ENCODE measurements at regions not wholly inside any gene's neighbourhood (a gene's known extent, or its start where the extent isn't known, plus 50 kb on each side); places are given as distances from the start of the nearest gene placed in this dataset.

DNA sequence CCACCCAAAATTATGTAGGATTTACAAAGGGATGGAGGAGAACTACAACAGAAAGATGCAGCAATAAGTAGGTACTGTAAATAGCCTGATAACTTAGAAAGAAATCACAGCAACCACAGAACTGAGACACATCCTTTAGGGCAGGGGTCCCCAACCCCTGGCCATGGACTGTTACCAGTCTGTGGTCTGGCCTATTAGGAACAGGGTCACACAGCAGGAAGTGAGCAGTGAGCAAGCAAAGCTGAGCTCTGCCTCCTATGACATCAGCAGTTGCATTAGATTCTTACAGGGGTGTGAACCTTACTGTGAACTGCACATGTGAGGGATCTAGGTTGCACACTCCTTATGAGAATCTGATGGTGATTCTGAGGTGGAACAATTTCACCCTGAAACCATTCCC lies 997.6 kb downstream of the DIAPH3 start:
- Histone ChIP-seq H3K9me3 (no peaks in the 10 kb centered on the region), H3F3A (replicated peaks; ENCODE audit: insufficient read depth) (no peaks in the 10 kb centered on the region), H3K9me2 (no peaks in the 10 kb centered on the region), H3K36me3 (replicated peaks in 1 of 2; ENCODE audit: control insufficient read depth in 1 of 2, insufficient read depth in 2 of 2, low read length in 1 of 2) (no peaks in the 10 kb centered on the region), H3K27me3 (ENCODE audit: insufficient read depth) (no peaks in the 10 kb centered on the region), H2AFZ (ENCODE audit: low read depth) (no peak overlapping the region), H3K4me1 (ENCODE audit: control insufficient read depth in 1 of 2, insufficient read depth in 2 of 2, low read depth in 1 of 2, low read length in 1 of 2) (no peaks in the 10 kb centered on the region; a peak in 1 of 4 replicates), H3K9ac (no peak overlapping the region), H3K27ac (ENCODE audit: low read depth in 2 of 2, low read length in 1 of 2) (no peak overlapping the region), H4K20me1 (ENCODE audit: insufficient read depth) (no peaks in the 10 kb centered on the region), H3K4me3 (ENCODE audit: low read depth in 2 of 2, low read length in 1 of 2) (no peak overlapping the region), H3K79me2 (ENCODE audit: insufficient read depth) (no peaks in the 10 kb centered on the region), H3K4me2 (no peak overlapping the region)
- no peak for TF ChIP-seq TAF1 (IDR thresholded peaks at IDR 0.05; ENCODE audit: borderline replicate concordance, low read depth, low read length)
- no peak for TF ChIP-seq TEAD4 (IDR thresholded peaks at IDR 0.05; ENCODE audit: borderline replicate concordance, insufficient read depth)
- ChIA-PET POLR2A (no interaction called here), CTCF (no interaction called here)
- no peak for DNase-seq

DNA sequence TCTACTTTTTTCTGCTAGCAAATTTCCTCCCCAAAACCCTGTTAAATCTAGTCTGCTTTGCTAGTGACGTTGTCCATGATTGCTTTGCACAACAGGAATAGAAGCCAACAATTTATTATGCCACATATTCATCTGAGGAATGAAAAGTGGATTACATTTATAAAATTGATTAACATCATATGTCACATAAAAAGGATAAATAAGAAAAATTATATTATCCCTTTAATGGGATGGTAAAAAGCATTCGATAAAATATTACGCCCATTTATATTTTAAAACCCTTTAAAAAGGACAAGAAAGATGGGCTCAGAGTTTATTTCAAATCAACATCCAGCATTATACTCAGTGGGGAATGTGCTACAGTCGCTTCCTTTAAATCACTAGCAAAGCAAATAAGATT lies 991.7 kb downstream of the DIAPH3 start:
- CTCF ChIA-PET: no interaction called here
- Histone ChIP-seq H3K4me1 (ENCODE audit: control insufficient read depth in 1 of 2, insufficient read depth in 2 of 2, low read depth in 1 of 2, low read length in 1 of 2) (peaks cover 0 to 4% of the 10 kb centered on the region in 2 experiments; a peak in 2 of 4 replicates), H3K4me3 (ENCODE audit: low read depth in 2 of 2, low read length in 1 of 2) (no peak overlapping the region), H3K79me2 (ENCODE audit: insufficient read depth) (no peaks in the 10 kb centered on the region), H3K36me3 (replicated peaks in 1 of 2; ENCODE audit: control insufficient read depth in 1 of 2, insufficient read depth in 2 of 2, low read length in 1 of 2) (no peaks in the 10 kb centered on the region), H4K20me1 (ENCODE audit: insufficient read depth) (no peaks in the 10 kb centered on the region), H3K9ac (no peak overlapping the region), H3K27me3 (ENCODE audit: insufficient read depth) (no peaks in the 10 kb centered on the region), H2AFZ (ENCODE audit: low read depth) (no peak overlapping the region), H3K9me2 (no peaks in the 10 kb centered on the region), H3K27ac (ENCODE audit: low read depth in 2 of 2, low read length in 1 of 2) (no peak overlapping the region), H3K9me3 (no peaks in the 10 kb centered on the region), H3F3A (replicated peaks; ENCODE audit: insufficient read depth) (no peaks in the 10 kb centered on the region), H3K4me2 (no peak overlapping the region)
- POLR2A ChIA-PET: no interaction called here
- no peak for DNase-seq
- no peak for TF ChIP-seq SIN3A (IDR thresholded peaks at IDR 0.05; ENCODE audit: borderline replicate concordance, low read depth, low read length)
- TF ChIP-seq, protein P1, sequence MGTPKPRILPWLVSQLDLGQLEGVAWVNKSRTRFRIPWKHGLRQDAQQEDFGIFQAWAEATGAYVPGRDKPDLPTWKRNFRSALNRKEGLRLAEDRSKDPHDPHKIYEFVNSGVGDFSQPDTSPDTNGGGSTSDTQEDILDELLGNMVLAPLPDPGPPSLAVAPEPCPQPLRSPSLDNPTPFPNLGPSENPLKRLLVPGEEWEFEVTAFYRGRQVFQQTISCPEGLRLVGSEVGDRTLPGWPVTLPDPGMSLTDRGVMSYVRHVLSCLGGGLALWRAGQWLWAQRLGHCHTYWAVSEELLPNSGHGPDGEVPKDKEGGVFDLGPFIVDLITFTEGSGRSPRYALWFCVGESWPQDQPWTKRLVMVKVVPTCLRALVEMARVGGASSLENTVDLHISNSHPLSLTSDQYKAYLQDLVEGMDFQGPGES (IDR thresholded peaks at IDR 0.05; ENCODE audit: low read depth, low read length): no peak
- TF ChIP-seq POLR2AphosphoS5 (IDR thresholded peaks at IDR 0.05; ENCODE audit: low read depth, low read length): no peak
- no peak for TF ChIP-seq CHD2 (IDR thresholded peaks at IDR 0.05; ENCODE audit: low read length, partially characterized antibody)
- TF ChIP-seq MEF2A (IDR thresholded peaks at IDR 0.05; ENCODE audit: borderline replicate concordance, low read depth): no peak
- no peak for TF ChIP-seq FOXJ3 (CRISPR knock-in tag; IDR thresholded peaks at IDR 0.05)
- 36% methylated on average over 4 of the region's 4 CpGs for WGBS (ENCODE audit: low lambda C conversion rate)

DNA sequence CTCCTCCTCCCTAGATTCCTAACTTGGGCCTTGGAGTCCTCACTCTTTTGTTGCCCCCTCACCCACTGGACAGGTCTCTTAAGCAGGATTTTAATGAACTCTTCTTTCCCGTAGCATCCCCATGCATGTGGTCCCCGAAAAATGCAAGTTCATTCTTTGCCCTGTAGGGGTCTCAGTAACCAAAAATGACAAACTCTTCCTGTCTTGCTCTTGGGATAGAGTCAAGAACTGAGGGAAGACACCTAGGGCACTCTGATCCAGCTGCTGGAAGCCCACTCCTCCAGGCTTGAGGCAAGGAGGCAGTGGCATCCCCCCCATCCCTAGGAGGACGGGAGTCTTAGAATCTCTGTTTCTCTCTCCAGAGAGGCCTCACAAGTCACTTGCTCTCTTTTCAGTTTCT lies 987.0 kb downstream of the DIAPH3 start:
- TF ChIP-seq, protein P2, sequence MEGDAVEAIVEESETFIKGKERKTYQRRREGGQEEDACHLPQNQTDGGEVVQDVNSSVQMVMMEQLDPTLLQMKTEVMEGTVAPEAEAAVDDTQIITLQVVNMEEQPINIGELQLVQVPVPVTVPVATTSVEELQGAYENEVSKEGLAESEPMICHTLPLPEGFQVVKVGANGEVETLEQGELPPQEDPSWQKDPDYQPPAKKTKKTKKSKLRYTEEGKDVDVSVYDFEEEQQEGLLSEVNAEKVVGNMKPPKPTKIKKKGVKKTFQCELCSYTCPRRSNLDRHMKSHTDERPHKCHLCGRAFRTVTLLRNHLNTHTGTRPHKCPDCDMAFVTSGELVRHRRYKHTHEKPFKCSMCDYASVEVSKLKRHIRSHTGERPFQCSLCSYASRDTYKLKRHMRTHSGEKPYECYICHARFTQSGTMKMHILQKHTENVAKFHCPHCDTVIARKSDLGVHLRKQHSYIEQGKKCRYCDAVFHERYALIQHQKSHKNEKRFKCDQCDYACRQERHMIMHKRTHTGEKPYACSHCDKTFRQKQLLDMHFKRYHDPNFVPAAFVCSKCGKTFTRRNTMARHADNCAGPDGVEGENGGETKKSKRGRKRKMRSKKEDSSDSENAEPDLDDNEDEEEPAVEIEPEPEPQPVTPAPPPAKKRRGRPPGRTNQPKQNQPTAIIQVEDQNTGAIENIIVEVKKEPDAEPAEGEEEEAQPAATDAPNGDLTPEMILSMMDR (IDR thresholded peaks at IDR 0.05): peak; percentile 45
- TF ChIP-seq GATA2 (CRISPR knock-in tag; IDR thresholded peaks at IDR 0.05): no peak
- Histone ChIP-seq H3K36me3 (replicated peaks in 1 of 2; ENCODE audit: control insufficient read depth in 1 of 2, insufficient read depth in 2 of 2, low read length in 1 of 2) (no peaks in the 10 kb centered on the region), H3K9ac (no peak overlapping the region), H3K4me2 (no peak overlapping the region), H3K27me3 (ENCODE audit: insufficient read depth) (no peaks in the 10 kb centered on the region), H3K4me1 (ENCODE audit: control insufficient read depth in 1 of 2, insufficient read depth in 2 of 2, low read depth in 1 of 2, low read length in 1 of 2) (peaks cover 0 to 2% of the 10 kb centered on the region in 2 experiments; a peak in 1 of 4 replicates), H3K9me3 (no peaks in the 10 kb centered on the region), H3K4me3 (ENCODE audit: low read depth in 2 of 2, low read length in 1 of 2) (no peak overlapping the region), H4K20me1 (ENCODE audit: insufficient read depth) (no peaks in the 10 kb centered on the region), H3K9me2 (no peaks in the 10 kb centered on the region), H2AFZ (ENCODE audit: low read depth) (no peak overlapping the region), H3K27ac (ENCODE audit: low read depth in 2 of 2, low read length in 1 of 2) (no peak overlapping the region), H3K79me2 (ENCODE audit: insufficient read depth) (no peaks in the 10 kb centered on the region), H3F3A (replicated peaks; ENCODE audit: insufficient read depth) (no peaks in the 10 kb centered on the region)
- ChIA-PET CTCF (no interaction called here), POLR2A (no interaction called here)
- no peak for DNase-seq
- WGBS (ENCODE audit: low lambda C conversion rate): 46% methylated on average over 3 of the region's 3 CpGs
